ENCODE measurements at regions not wholly inside any gene's neighbourhood (a gene's known extent, or its start where the extent isn't known, plus 50 kb on each side); places are given as distances from the start of the nearest gene placed in this dataset.

DNA sequence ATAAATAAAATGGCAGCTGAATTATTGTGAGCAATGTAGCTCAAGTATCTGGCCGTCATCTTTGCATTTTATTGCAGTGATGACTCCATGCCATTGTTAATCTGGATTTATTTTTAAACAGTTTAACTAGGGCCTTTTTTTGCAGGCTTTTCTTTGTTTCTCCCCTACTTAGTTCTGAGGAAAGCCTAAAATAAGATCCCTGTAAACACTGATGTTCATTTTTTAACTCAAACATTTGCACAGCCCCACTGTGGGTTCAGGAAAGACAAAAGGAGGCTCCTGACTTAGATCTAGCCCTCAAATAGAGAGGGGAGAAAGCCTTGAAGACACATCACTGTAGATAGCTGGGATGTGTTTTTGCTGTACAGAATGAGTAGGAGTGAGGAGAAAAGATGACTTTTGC lies 69.2 kb downstream of the PLEKHG1 start:
- TF ChIP-seq, protein P1, sequence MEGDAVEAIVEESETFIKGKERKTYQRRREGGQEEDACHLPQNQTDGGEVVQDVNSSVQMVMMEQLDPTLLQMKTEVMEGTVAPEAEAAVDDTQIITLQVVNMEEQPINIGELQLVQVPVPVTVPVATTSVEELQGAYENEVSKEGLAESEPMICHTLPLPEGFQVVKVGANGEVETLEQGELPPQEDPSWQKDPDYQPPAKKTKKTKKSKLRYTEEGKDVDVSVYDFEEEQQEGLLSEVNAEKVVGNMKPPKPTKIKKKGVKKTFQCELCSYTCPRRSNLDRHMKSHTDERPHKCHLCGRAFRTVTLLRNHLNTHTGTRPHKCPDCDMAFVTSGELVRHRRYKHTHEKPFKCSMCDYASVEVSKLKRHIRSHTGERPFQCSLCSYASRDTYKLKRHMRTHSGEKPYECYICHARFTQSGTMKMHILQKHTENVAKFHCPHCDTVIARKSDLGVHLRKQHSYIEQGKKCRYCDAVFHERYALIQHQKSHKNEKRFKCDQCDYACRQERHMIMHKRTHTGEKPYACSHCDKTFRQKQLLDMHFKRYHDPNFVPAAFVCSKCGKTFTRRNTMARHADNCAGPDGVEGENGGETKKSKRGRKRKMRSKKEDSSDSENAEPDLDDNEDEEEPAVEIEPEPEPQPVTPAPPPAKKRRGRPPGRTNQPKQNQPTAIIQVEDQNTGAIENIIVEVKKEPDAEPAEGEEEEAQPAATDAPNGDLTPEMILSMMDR (IDR thresholded peaks at IDR 0.05; ENCODE audit: extremely low read depth, low read depth, low read length), result no peak
- Histone ChIP-seq H3K4me1 (ENCODE audit: insufficient read depth, low read length) (no peaks in the 10 kb centered on the region), H3K27ac (ENCODE audit: low read depth, low read length) (no peak overlapping the region), H3K27me3 (ENCODE audit: insufficient read depth, low read length) (peaks cover 6% of the 10 kb centered on the region), H3K4me2 (ENCODE audit: insufficient read depth, low read length) (no peak overlapping the region), H3K36me3 (ENCODE audit: insufficient read depth, low read length) (no peaks in the 10 kb centered on the region), H3K4me3 (ENCODE audit: insufficient read depth, low read length) (no peak overlapping the region), H3K79me2 (ENCODE audit: insufficient read depth, low read length) (no peaks in the 10 kb centered on the region), H4K20me1 (ENCODE audit: insufficient read depth, low read length) (no peaks in the 10 kb centered on the region), H3K9me3 (ENCODE audit: low read depth, low read length) (no peaks in the 10 kb centered on the region), H2AFZ (ENCODE audit: low read length) (no peak overlapping the region)
- DNase-seq (ENCODE audit: insufficient read length, low spot score, missing footprints), result no peak

GRCh38 chr6:150670311-150670710 lies 70.6 kb downstream of the PLEKHG1 start:
- TF ChIP-seq, protein P1 (IDR thresholded peaks at IDR 0.05; ENCODE audit: extremely low read depth, low read depth, low read length), result no peak
- H3K27ac ChIP-seq (ENCODE audit: low read depth, low read length), result no peak overlapping the region
- H3K4me3 ChIP-seq (ENCODE audit: insufficient read depth, low read length), result no peak overlapping the region
- no peaks in the 10 kb centered on the region for H3K79me2 ChIP-seq (ENCODE audit: insufficient read depth, low read length)
- no peaks in the 10 kb centered on the region for H3K9me3 ChIP-seq (ENCODE audit: low read depth, low read length)
- H4K20me1 ChIP-seq (ENCODE audit: insufficient read depth, low read length), result no peaks in the 10 kb centered on the region
- no peak overlapping the region for H2AFZ ChIP-seq (ENCODE audit: low read length)
- no peak overlapping the region for H3K4me2 ChIP-seq (ENCODE audit: insufficient read depth, low read length)
- H3K36me3 ChIP-seq (ENCODE audit: insufficient read depth, low read length), result no peaks in the 10 kb centered on the region
- no peaks in the 10 kb centered on the region for H3K4me1 ChIP-seq (ENCODE audit: insufficient read depth, low read length)
- no peak for DNase-seq (ENCODE audit: insufficient read length, low spot score, missing footprints)
- peaks cover 5% of the 10 kb centered on the region for H3K27me3 ChIP-seq (ENCODE audit: insufficient read depth, low read length)

GRCh38 chr6:150672800-150673199 lies 73.1 kb downstream of the PLEKHG1 start:
- H3K9me3 ChIP-seq (ENCODE audit: low read depth, low read length), result no peaks in the 10 kb centered on the region
- TF ChIP-seq, protein P1 (IDR thresholded peaks at IDR 0.05; ENCODE audit: extremely low read depth, low read depth, low read length), result no peak
- H3K4me3 ChIP-seq (ENCODE audit: insufficient read depth, low read length), result no peak overlapping the region
- no peak for DNase-seq (ENCODE audit: insufficient read length, low spot score, missing footprints)
- no peaks in the 10 kb centered on the region for H3K4me1 ChIP-seq (ENCODE audit: insufficient read depth, low read length)
- peaks cover 12% of the 10 kb centered on the region for H3K27me3 ChIP-seq (ENCODE audit: insufficient read depth, low read length)
- H3K79me2 ChIP-seq (ENCODE audit: insufficient read depth, low read length), result no peaks in the 10 kb centered on the region
- H2AFZ ChIP-seq (ENCODE audit: low read length), result no peak overlapping the region
- H3K36me3 ChIP-seq (ENCODE audit: insufficient read depth, low read length), result no peaks in the 10 kb centered on the region
- H3K4me2 ChIP-seq (ENCODE audit: insufficient read depth, low read length), result no peak overlapping the region
- no peaks in the 10 kb centered on the region for H4K20me1 ChIP-seq (ENCODE audit: insufficient read depth, low read length)
- no peak overlapping the region for H3K27ac ChIP-seq (ENCODE audit: low read depth, low read length)

DNA sequence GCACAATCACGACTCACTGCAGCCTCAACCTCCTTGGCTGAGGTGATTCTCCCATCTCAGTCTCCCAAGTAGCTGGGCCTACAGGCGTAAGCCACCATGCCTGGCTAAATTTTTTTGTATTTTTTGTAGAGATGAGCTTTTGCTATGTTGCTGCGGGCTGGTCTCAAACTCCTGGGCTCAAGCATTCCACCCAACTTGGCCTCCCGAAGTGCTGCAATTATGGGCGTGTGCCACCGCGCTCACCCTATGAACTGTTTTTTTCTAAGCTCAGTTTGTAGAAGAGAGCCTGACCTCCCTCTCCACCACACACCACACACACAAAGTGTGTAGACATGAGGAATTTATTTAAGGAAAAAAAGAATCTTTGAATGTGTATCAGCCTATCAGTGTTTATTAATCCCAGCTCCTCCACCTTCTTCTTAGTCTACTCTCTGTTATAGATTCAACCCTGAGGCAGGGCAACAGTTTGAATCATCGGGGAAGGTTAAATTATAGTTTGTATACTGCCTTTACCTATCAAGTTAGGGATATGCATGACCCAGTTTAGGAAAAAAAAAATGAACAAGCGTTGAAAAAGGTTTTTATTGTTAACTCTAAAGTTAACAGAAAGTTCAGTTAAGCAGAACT lies 74.1 kb downstream of the PLEKHG1 start:
- Histone ChIP-seq H3K27me3 (ENCODE audit: insufficient read depth, low read length) (peaks cover 12% of the 10 kb centered on the region), H3K4me2 (ENCODE audit: insufficient read depth, low read length) (no peak overlapping the region), H3K79me2 (ENCODE audit: insufficient read depth, low read length) (no peaks in the 10 kb centered on the region), H4K20me1 (ENCODE audit: insufficient read depth, low read length) (no peaks in the 10 kb centered on the region), H3K36me3 (ENCODE audit: insufficient read depth, low read length) (no peaks in the 10 kb centered on the region), H3K4me3 (ENCODE audit: insufficient read depth, low read length) (no peak overlapping the region), H3K27ac (ENCODE audit: low read depth, low read length) (no peak overlapping the region), H3K9me3 (ENCODE audit: low read depth, low read length) (no peaks in the 10 kb centered on the region), H2AFZ (ENCODE audit: low read length) (no peak overlapping the region), H3K4me1 (ENCODE audit: insufficient read depth, low read length) (no peaks in the 10 kb centered on the region)
- DNase-seq (ENCODE audit: insufficient read length, low spot score, missing footprints), result no peak
- TF ChIP-seq, protein P1 (IDR thresholded peaks at IDR 0.05; ENCODE audit: extremely low read depth, low read depth, low read length), result no peak

All from osteoblast (primary cell).